BLaER1 (cell line): ENCODE measurements at regions not wholly inside any gene's neighbourhood (a gene's known extent, or its start where the extent isn't known, plus 50 kb on each side); places are given as distances from the start of the nearest gene placed in this dataset.

Experiments used
- H3K27ac ChIP-seq: shearing (Covaris generic); formaldehyde crosslinking; 2 replicates; pipeline ENCODE4 v1.8.1; 2022
- H3K27me3 ChIP-seq: shearing (Covaris generic); formaldehyde crosslinking; 2 replicates; pipeline ENCODE4 v1.8.1; 2022
- H3K36me3 ChIP-seq: shearing (Covaris generic); formaldehyde crosslinking; 2 replicates; pipeline ENCODE4 v1.8.1; 2022
- H3K4me1 ChIP-seq: shearing (Covaris generic); formaldehyde crosslinking; 2 replicates; pipeline ENCODE4 v1.8.1; 2022
- H3K4me2 ChIP-seq: shearing (Covaris generic); formaldehyde crosslinking; 2 replicates; pipeline ENCODE4 v1.8.1; 2022
- H3K4me3 ChIP-seq: shearing (Covaris generic); formaldehyde crosslinking; 2 replicates; pipeline ENCODE4 v1.8.1; 2022
- H3K9ac ChIP-seq: shearing (Covaris generic); formaldehyde crosslinking; 2 replicates; pipeline ENCODE4 v1.8.1; 2022
- H3K9me3 ChIP-seq: shearing (Covaris generic); formaldehyde crosslinking; 2 replicates; pipeline ENCODE4 v1.8.1; 2022
- H4K20me1 ChIP-seq: shearing (Covaris generic); formaldehyde crosslinking; 2 replicates; pipeline ENCODE4 v1.8.1; 2022
- Cebpa-rat ChIP-seq: shearing (Covaris generic); IDR thresholded peaks from 2 replicates; pipeline ENCODE4 v1.8.1; 2022

GRCh38 chr10:69731698-69732097, 70.0 kb upstream of the COL13A1 start:
- Histone ChIP-seq H3K4me3 (no peak overlapping the region), H3K4me1 (peaks cover 53% of the 10 kb centered on the region), H3K36me3 (no peaks in the 10 kb centered on the region), H3K4me2 (peak overlapping the region; percentile 91), H3K9me3 (no peaks in the 10 kb centered on the region), H3K9ac (peak overlapping the region; percentile 48), H3K27me3 (no peaks in the 10 kb centered on the region), H3K27ac (peak overlapping the region; percentile 68), H4K20me1 (no peaks in the 10 kb centered on the region)
- TF ChIP-seq Cebpa-rat, result no peak

GRCh38 chr10:69732147-69732825, 69.4 kb upstream of the COL13A1 start:
- peak overlapping the region; percentile 91 for H3K4me2 ChIP-seq
- no peaks in the 10 kb centered on the region for H3K27me3 ChIP-seq
- peak overlapping the region; percentile 48 for H3K9ac ChIP-seq
- H3K27ac ChIP-seq, result peak overlapping the region; percentile 68
- no peak overlapping the region for H3K4me3 ChIP-seq
- no peaks in the 10 kb centered on the region for H3K36me3 ChIP-seq
- H3K4me1 ChIP-seq, result peaks cover 54% of the 10 kb centered on the region
- no peaks in the 10 kb centered on the region for H4K20me1 ChIP-seq
- TF ChIP-seq Cebpa-rat, result no peak
- no peaks in the 10 kb centered on the region for H3K9me3 ChIP-seq

- Histone ChIP-seq H3K9ac (no peak overlapping the region), H3K27ac (no peak overlapping the region), H3K4me3 (no peak overlapping the region), H3K27me3 (no peaks in the 10 kb centered on the region), H3K4me2 (peak overlapping the region; percentile 91), H4K20me1 (no peaks in the 10 kb centered on the region), H3K4me1 (peaks cover 59% of the 10 kb centered on the region), H3K9me3 (no peaks in the 10 kb centered on the region), H3K36me3 (no peaks in the 10 kb centered on the region)
- no peak for TF ChIP-seq Cebpa-rat
Measured at GRCh38 chr10:69732826-69733150, 68.9 kb upstream of the COL13A1 start.

- Histone ChIP-seq H3K4me1 (peaks cover 65% of the 10 kb centered on the region), H3K9me3 (no peaks in the 10 kb centered on the region), H3K36me3 (no peaks in the 10 kb centered on the region), H3K4me2 (peak overlapping the region; percentile 91), H3K27me3 (no peaks in the 10 kb centered on the region), H3K9ac (no peak overlapping the region), H3K4me3 (no peak overlapping the region), H4K20me1 (no peaks in the 10 kb centered on the region), H3K27ac (no peak overlapping the region)
- TF ChIP-seq Cebpa-rat, result no peak
Measured at GRCh38 chr10:69733791-69734261, 67.9 kb upstream of the COL13A1 start.

GRCh38 chr10:69734416-69734796, 67.3 kb upstream of the COL13A1 start:
- peak overlapping the region; percentile 25; the same call in 1 of the 2 replicates for H3K4me3 ChIP-seq
- no peak overlapping the region for H3K9ac ChIP-seq
- TF ChIP-seq Cebpa-rat, result no peak
- peak overlapping the region; percentile 91 for H3K4me2 ChIP-seq
- H3K27ac ChIP-seq, result no peak overlapping the region
- H3K9me3 ChIP-seq, result no peaks in the 10 kb centered on the region
- H4K20me1 ChIP-seq, result no peaks in the 10 kb centered on the region
- no peaks in the 10 kb centered on the region for H3K36me3 ChIP-seq
- H3K27me3 ChIP-seq, result no peaks in the 10 kb centered on the region
- peaks cover 68% of the 10 kb centered on the region for H3K4me1 ChIP-seq

- H3K4me2 ChIP-seq, result peak overlapping the region; percentile 91
- H3K9ac ChIP-seq, result no peak overlapping the region
- H3K4me1 ChIP-seq, result peaks cover 74% of the 10 kb centered on the region
- no peaks in the 10 kb centered on the region for H3K27me3 ChIP-seq
- no peaks in the 10 kb centered on the region for H3K9me3 ChIP-seq
- H3K27ac ChIP-seq, result peak overlapping the region; percentile 72
- no peaks in the 10 kb centered on the region for H4K20me1 ChIP-seq
- no peak for TF ChIP-seq Cebpa-rat
- H3K4me3 ChIP-seq, result peak overlapping the region; percentile 25
- H3K36me3 ChIP-seq, result no peaks in the 10 kb centered on the region
Measured at GRCh38 chr10:69734797-69735468, 66.8 kb upstream of the COL13A1 start.

GRCh38 chr10:69736886-69737641, 64.6 kb upstream of the COL13A1 start:
- H4K20me1 ChIP-seq, result no peaks in the 10 kb centered on the region
- H3K36me3 ChIP-seq, result no peaks in the 10 kb centered on the region
- H3K4me1 ChIP-seq, result peaks cover 69% of the 10 kb centered on the region
- no peak overlapping the region for H3K27ac ChIP-seq
- H3K4me2 ChIP-seq, result peak overlapping the region; percentile 40; the same call in 1 of the 2 replicates
- H3K9me3 ChIP-seq, result no peaks in the 10 kb centered on the region
- H3K4me3 ChIP-seq, result no peak overlapping the region
- H3K9ac ChIP-seq, result no peak overlapping the region
- no peaks in the 10 kb centered on the region for H3K27me3 ChIP-seq
- TF ChIP-seq Cebpa-rat, result no peak

GRCh38 chr10:69738071-69738470, 63.6 kb upstream of the COL13A1 start:
- Histone ChIP-seq H3K4me3 (no peak overlapping the region), H3K9ac (no peak overlapping the region), H3K4me2 (peak overlapping the region; percentile 40), H3K9me3 (no peaks in the 10 kb centered on the region), H3K36me3 (no peaks in the 10 kb centered on the region), H3K4me1 (peaks cover 59% of the 10 kb centered on the region), H4K20me1 (no peaks in the 10 kb centered on the region), H3K27me3 (no peaks in the 10 kb centered on the region), H3K27ac (no peak overlapping the region)
- no peak for TF ChIP-seq Cebpa-rat

- no peak overlapping the region; the same call in 1 of the 2 replicates for H3K4me2 ChIP-seq
- no peak overlapping the region for H3K4me3 ChIP-seq
- H3K9me3 ChIP-seq, result no peaks in the 10 kb centered on the region
- no peak overlapping the region for H3K27ac ChIP-seq
- TF ChIP-seq Cebpa-rat, result no peak
- no peak overlapping the region for H3K9ac ChIP-seq
- no peaks in the 10 kb centered on the region for H3K27me3 ChIP-seq
- peaks cover 50% of the 10 kb centered on the region for H3K4me1 ChIP-seq
- H4K20me1 ChIP-seq, result no peaks in the 10 kb centered on the region
- H3K36me3 ChIP-seq, result no peaks in the 10 kb centered on the region
Measured at GRCh38 chr10:69738858-69739435, 62.8 kb upstream of the COL13A1 start.

GRCh38 chr10:69739634-69740033, 62.1 kb upstream of the COL13A1 start:
- Histone ChIP-seq H3K4me3 (no peak overlapping the region), H3K27me3 (no peaks in the 10 kb centered on the region), H3K4me1 (peaks cover 43% of the 10 kb centered on the region), H4K20me1 (no peaks in the 10 kb centered on the region), H3K9ac (no peak overlapping the region), H3K36me3 (no peaks in the 10 kb centered on the region), H3K9me3 (no peaks in the 10 kb centered on the region), H3K4me2 (peak overlapping the region; percentile 25; the same call in 1 of the 2 replicates), H3K27ac (no peak overlapping the region)
- no peak for TF ChIP-seq Cebpa-rat
